ENCODE measurements at regions not wholly inside any gene's neighbourhood (a gene's known extent, or its start where the extent isn't known, plus 50 kb on each side); places are given as distances from the start of the nearest gene placed in this dataset.

- no peak for DNase-seq (ENCODE audit: low spot score)
Observed at GRCh38 chr20:60371384-60371783, 413.2 kb downstream of the CDH26 start.

- no peak for DNase-seq (ENCODE audit: low spot score)
Observed at GRCh38 chr20:60372275-60372674, 414.1 kb downstream of the CDH26 start.

- DNase-seq (ENCODE audit: low spot score) = no peak
Observed at GRCh38 chr20:60372822-60373221, 414.6 kb downstream of the CDH26 start.

GRCh38 chr20:60378620-60379019 lies 420.4 kb downstream of the CDH26 start:
- DNase-seq (ENCODE audit: low spot score) = no peak

- no peak for DNase-seq (ENCODE audit: low spot score)
Observed at GRCh38 chr20:60381643-60382400, 423.6 kb downstream of the CDH26 start.

GRCh38 chr20:60389441-60389840 lies 431.2 kb downstream of the CDH26 start:
- DNase-seq (ENCODE audit: low spot score) = no peak

GRCh38 chr20:60389882-60390281 lies 431.7 kb downstream of the CDH26 start:
- no peak for DNase-seq (ENCODE audit: low spot score)

- no peak for DNase-seq (ENCODE audit: low spot score)
Observed at GRCh38 chr20:60395991-60396390, 437.8 kb downstream of the CDH26 start.

GRCh38 chr20:60400567-60400966 lies 442.3 kb downstream of the CDH26 start:
- no peak for DNase-seq (ENCODE audit: low spot score)

- DNase-seq (ENCODE audit: low spot score) = no peak
Observed at GRCh38 chr20:60402189-60403058, 444.2 kb downstream of the CDH26 start.

GRCh38 chr20:60403105-60403741 lies 445.0 kb downstream of the CDH26 start:
- no peak for DNase-seq (ENCODE audit: low spot score)

GRCh38 chr20:60407011-60407771 lies 449.0 kb downstream of the CDH26 start:
- no peak for DNase-seq (ENCODE audit: low spot score)

GRCh38 chr20:60407938-60408337 lies 449.7 kb downstream of the CDH26 start:
- no peak for DNase-seq (ENCODE audit: low spot score)

GRCh38 chr20:60408435-60408834 lies 450.2 kb downstream of the CDH26 start:
- no peak for DNase-seq (ENCODE audit: low spot score)

GRCh38 chr20:60410618-60411264 lies 452.5 kb downstream of the CDH26 start:
- no peak for DNase-seq (ENCODE audit: low spot score)

- DNase-seq (ENCODE audit: low spot score) = no peak
Observed at GRCh38 chr20:60411813-60412212, 453.6 kb downstream of the CDH26 start.

- no peak for DNase-seq (ENCODE audit: low spot score)
Observed at GRCh38 chr20:60420676-60421229, 462.5 kb downstream of the CDH26 start.

- DNase-seq (ENCODE audit: low spot score) = no peak
Observed at GRCh38 chr20:60422848-60423247, 464.6 kb downstream of the CDH26 start.

GRCh38 chr20:60424267-60424902 lies 466.2 kb downstream of the CDH26 start:
- DNase-seq (ENCODE audit: low spot score) = no peak

GRCh38 chr20:60427516-60427915 lies 469.3 kb downstream of the CDH26 start:
- DNase-seq (ENCODE audit: low spot score) = no peak

GRCh38 chr20:60428651-60429050 lies 470.4 kb downstream of the CDH26 start:
- DNase-seq (ENCODE audit: low spot score) = no peak
